Neural cell (in vitro differentiated cells): ENCODE measurements at regions not wholly inside any gene's neighbourhood (a gene's known extent, or its start where the extent isn't known, plus 50 kb on each side); places are given as distances from the start of the nearest gene placed in this dataset.

Experiments used
- H2AFZ ChIP-seq: fragments of 200-600, 300-800 bp; sonication (generic), shearing (Covaris generic); 2 replicates; pipeline ENCODE4 v1.6.0; 2014; ENCODE audit warnings: low read depth, mild to moderate bottlenecking, antibody characterized with exemption, low read length, moderate library complexity
- H3F3A ChIP-seq: fragments of 200-600 bp; shearing (Covaris generic); 2 replicates; pipeline ENCODE4 v1.6.1; 2016; ENCODE audit warnings: mild to moderate bottlenecking, moderate library complexity, mixed read lengths, antibody characterized with exemption, low read length; ENCODE audit not compliant: insufficient read depth, poor library complexity, severe bottlenecking
- H3K27ac ChIP-seq: fragments of 200-600, 300-800 bp; sonication (generic), shearing (Covaris generic); 2 replicates; pipeline ENCODE4 v1.5.1; 2014; ENCODE audit warnings: mild to moderate bottlenecking, low read length, moderate library complexity
- H3K27me3 ChIP-seq: fragments of 300-800, 200-600 bp; sonication (generic), shearing (Covaris generic); 2 replicates; pipeline ENCODE4 v1.6.0; 2014; ENCODE audit warnings: mild to moderate bottlenecking, low read depth, low read length, moderate library complexity; ENCODE audit not compliant: insufficient read depth
- H3K36me3 ChIP-seq: fragments of 300-800, 200-600 bp; sonication (generic), shearing (Covaris generic); 2 replicates; pipeline ENCODE4 v1.5.1; 2014; ENCODE audit warnings: mild to moderate bottlenecking, antibody characterized with exemption, low read length, moderate library complexity; ENCODE audit not compliant: insufficient read depth
- H3K4me2 ChIP-seq: fragments of 300-800, 200-600 bp; sonication (generic), shearing (Covaris generic); 2 replicates; pipeline ENCODE4 v1.6.0; 2014; ENCODE audit warnings: mild to moderate bottlenecking, low read length
- H3K4me3 ChIP-seq: fragments of 300-800, 200-600 bp; sonication (generic), shearing (Covaris generic); 2 replicates; pipeline ENCODE4 v1.5.1; 2014; ENCODE audit warnings: mild to moderate bottlenecking, low read length, moderate library complexity
- H3K79me2 ChIP-seq: fragments of 200-600 bp; shearing (Covaris generic); replicated peaks from 2 replicates; pipeline ENCODE4 v1.6.0; 2014; ENCODE audit warnings: mild to moderate bottlenecking, low read length, moderate library complexity; ENCODE audit not compliant: insufficient read depth
- H3K9ac ChIP-seq: fragments of 300-800, 200-600 bp; sonication (generic), shearing (Covaris generic); 2 replicates; pipeline ENCODE4 v1.6.1; 2016; ENCODE audit warnings: mild to moderate bottlenecking, low read length, mixed read lengths
- H3K9me2 ChIP-seq: fragments of 200-600 bp; shearing (Covaris generic); 2 replicates; pipeline ENCODE4 v1.6.1; 2016; ENCODE audit warnings: mild to moderate bottlenecking, low read length, mixed read lengths; ENCODE audit not compliant: insufficient read depth
- H3K9me3 ChIP-seq: fragments of 200-600, 300-800 bp; sonication (generic), shearing (Covaris generic); 2 replicates; pipeline ENCODE4 v1.6.1; 2016; ENCODE audit warnings: mild to moderate bottlenecking, mixed run types, low read length, moderate library complexity, mixed read lengths
- H4K20me1 ChIP-seq: fragments of 200-600 bp; shearing (Covaris generic); 2 replicates; pipeline ENCODE4 v1.6.1; 2016; ENCODE audit warnings: mild to moderate bottlenecking, mixed run types; ENCODE audit not compliant: insufficient read depth
- EP300 ChIP-seq: fragments of 450-650 bp; conservative IDR thresholded peaks from 2 replicates; pipeline ENCODE4 v1.6.1; 2014; ENCODE audit warnings: antibody characterized with exemption, mild to moderate bottlenecking, moderate library complexity; ENCODE audit not compliant: poor library complexity, severe bottlenecking
- EZH2 ChIP-seq: fragments of 200-600, 300-800 bp; shearing (Covaris generic), sonication (generic); IDR thresholded peaks from 2 replicates; pipeline ENCODE4 v1.6.1; 2014; ENCODE audit warnings: antibody characterized with exemption, low read length, borderline replicate concordance, mild to moderate bottlenecking; ENCODE audit not compliant: insufficient read depth, poor library complexity, severe bottlenecking
- MXI1 ChIP-seq: fragments of 450-650 bp; conservative IDR thresholded peaks from 2 replicates; pipeline ENCODE4 v1.6.1; 2014; ENCODE audit warnings: antibody characterized with exemption, mild to moderate bottlenecking; ENCODE audit not compliant: poor library complexity, severe bottlenecking
- POLR2AphosphoS5 ChIP-seq: IDR thresholded peaks from 2 replicates; pipeline ENCODE4 v1.6.1; 2012
- RAD21 ChIP-seq: fragments of 450-650 bp; conservative IDR thresholded peaks from 2 replicates; pipeline ENCODE4 v1.6.1; 2014; ENCODE audit warnings: antibody characterized with exemption, mild to moderate bottlenecking, moderate library complexity
- REST ChIP-seq: IDR thresholded peaks from 2 replicates; pipeline ENCODE4 v1.6.1; 2012; ENCODE audit warnings: borderline replicate concordance
- SMC3 ChIP-seq: fragments of 450-650 bp; conservative IDR thresholded peaks from 2 replicates; pipeline ENCODE4 v1.6.1; 2014; ENCODE audit warnings: antibody characterized with exemption, mild to moderate bottlenecking, moderate library complexity; ENCODE audit not compliant: poor library complexity
- TAF1 ChIP-seq: IDR thresholded peaks from 2 replicates; pipeline ENCODE4 v1.6.1; 2012; ENCODE audit warnings: low read depth
- TF ChIP-seq, protein P1 (sequence below): fragments of 450-650 bp; IDR thresholded peaks from 2 replicates; pipeline ENCODE4 v1.5.1; 2014; ENCODE audit warnings: antibody characterized with exemption, mild to moderate bottlenecking, moderate library complexity; ENCODE audit not compliant: poor library complexity, severe bottlenecking

- Histone ChIP-seq H3K9me2 (no peaks in the 10 kb centered on the region), H3K79me2 (no peaks in the 10 kb centered on the region), H3F3A (no peaks in the 10 kb centered on the region), H3K4me2 (no peak overlapping the region), H4K20me1 (no peaks in the 10 kb centered on the region), H3K36me3 (no peaks in the 10 kb centered on the region), H3K9me3 (no peaks in the 10 kb centered on the region), H3K27me3 (no peaks in the 10 kb centered on the region), H3K9ac (no peak overlapping the region), H2AFZ (no peak overlapping the region), H3K27ac (no peak overlapping the region), H3K4me3 (no peak overlapping the region)
- TF ChIP-seq MXI1 = no peak
These were observed 185.4 kb upstream of the AJAP1 start for GRCh38 chr1:4468804-4469514.

- Histone ChIP-seq H3F3A (no peaks in the 10 kb centered on the region), H3K79me2 (no peaks in the 10 kb centered on the region), H3K9ac (no peak overlapping the region), H3K4me2 (no peak overlapping the region), H3K4me3 (no peak overlapping the region), H2AFZ (no peak overlapping the region), H3K27ac (no peak overlapping the region), H3K27me3 (no peaks in the 10 kb centered on the region), H4K20me1 (no peaks in the 10 kb centered on the region), H3K9me3 (no peaks in the 10 kb centered on the region), H3K9me2 (no peaks in the 10 kb centered on the region), H3K36me3 (no peaks in the 10 kb centered on the region)
- TF ChIP-seq, protein P1, sequence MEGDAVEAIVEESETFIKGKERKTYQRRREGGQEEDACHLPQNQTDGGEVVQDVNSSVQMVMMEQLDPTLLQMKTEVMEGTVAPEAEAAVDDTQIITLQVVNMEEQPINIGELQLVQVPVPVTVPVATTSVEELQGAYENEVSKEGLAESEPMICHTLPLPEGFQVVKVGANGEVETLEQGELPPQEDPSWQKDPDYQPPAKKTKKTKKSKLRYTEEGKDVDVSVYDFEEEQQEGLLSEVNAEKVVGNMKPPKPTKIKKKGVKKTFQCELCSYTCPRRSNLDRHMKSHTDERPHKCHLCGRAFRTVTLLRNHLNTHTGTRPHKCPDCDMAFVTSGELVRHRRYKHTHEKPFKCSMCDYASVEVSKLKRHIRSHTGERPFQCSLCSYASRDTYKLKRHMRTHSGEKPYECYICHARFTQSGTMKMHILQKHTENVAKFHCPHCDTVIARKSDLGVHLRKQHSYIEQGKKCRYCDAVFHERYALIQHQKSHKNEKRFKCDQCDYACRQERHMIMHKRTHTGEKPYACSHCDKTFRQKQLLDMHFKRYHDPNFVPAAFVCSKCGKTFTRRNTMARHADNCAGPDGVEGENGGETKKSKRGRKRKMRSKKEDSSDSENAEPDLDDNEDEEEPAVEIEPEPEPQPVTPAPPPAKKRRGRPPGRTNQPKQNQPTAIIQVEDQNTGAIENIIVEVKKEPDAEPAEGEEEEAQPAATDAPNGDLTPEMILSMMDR = no peak
- TF ChIP-seq RAD21 (no peak), MXI1 (no peak), EZH2 (no peak), REST (no peak), EP300 (no peak), POLR2AphosphoS5 (no peak), TAF1 (no peak), SMC3 (no peak)
These were observed 178.0 kb upstream of the AJAP1 start for GRCh38 chr1:4476394-4476793.

DNA sequence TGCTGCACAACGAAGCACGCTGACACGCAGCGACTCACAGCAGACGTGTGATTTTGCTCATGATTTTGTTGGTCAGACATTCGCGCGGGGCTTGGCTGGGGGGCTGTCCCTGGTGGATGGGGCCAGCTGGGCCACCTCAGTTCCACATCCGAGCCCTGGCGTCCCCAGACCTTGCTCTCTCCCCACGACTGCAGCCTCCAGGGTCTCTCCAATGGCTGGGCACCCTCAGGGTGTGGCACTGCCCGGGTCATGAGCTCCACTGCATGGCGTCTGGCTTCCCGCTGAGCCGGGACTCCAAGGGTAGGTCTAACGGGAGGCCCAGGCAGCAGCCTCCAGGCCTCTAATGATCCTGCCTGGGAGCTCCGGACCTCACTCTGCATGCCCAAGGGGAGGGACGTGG, 173.0 kb upstream of the AJAP1 start:
- Histone ChIP-seq H3K4me3 (no peak overlapping the region), H3K79me2 (no peaks in the 10 kb centered on the region), H3K27ac (no peak overlapping the region), H3K27me3 (no peaks in the 10 kb centered on the region), H3F3A (no peaks in the 10 kb centered on the region), H3K4me2 (no peak overlapping the region), H2AFZ (no peak overlapping the region), H3K9me3 (no peaks in the 10 kb centered on the region), H3K9me2 (no peaks in the 10 kb centered on the region), H3K9ac (no peak overlapping the region), H4K20me1 (no peaks in the 10 kb centered on the region), H3K36me3 (no peaks in the 10 kb centered on the region)
- no peak for TF ChIP-seq TAF1
